ENCODE measurements at regions not wholly inside any gene's neighbourhood (a gene's known extent, or its start where the extent isn't known, plus 50 kb on each side); places are given as distances from the start of the nearest gene placed in this dataset.
"Not testable (repeated sequence)": the region's sequence is repeated elsewhere in the genome, so short reads cannot be mapped to it uniquely, and the experiment has no call there.

GRCh38 chr6:168380166-168380955 is 60.6 kb upstream of the SMOC2 start:
- H4K20me1 ChIP-seq (ENCODE audit: insufficient read depth, low read length); H4K91ac ChIP-seq (ENCODE audit: insufficient read depth, low read depth, low read length); H4K8ac ChIP-seq (ENCODE audit: low read depth in 2 of 2, low read length in 2 of 2); H2AK5ac ChIP-seq (ENCODE audit: low read depth, low read length); H2BK120ac ChIP-seq (ENCODE audit: low read depth, low read length); H2BK15ac ChIP-seq (ENCODE audit: low read depth, low read length); H3K9ac ChIP-seq (ENCODE audit: low read depth, low read length); H3K4me2 ChIP-seq (ENCODE audit: low read depth, low read length); DNase-seq; H2BK20ac ChIP-seq (ENCODE audit: low read depth, low read length); H3K56ac ChIP-seq (ENCODE audit: extremely low read depth, insufficient read depth, low read length); H2AFZ ChIP-seq (replicated peaks; ENCODE audit: low read length, poor library complexity); H3K9me1 ChIP-seq (ENCODE audit: insufficient read depth, low read length); H3K27ac ChIP-seq (ENCODE audit: insufficient read depth, low read length); dilution Hi-C loops (cut with HindIII; ENCODE audit: low sequenced_read_pairs, unreplicated experiment); in situ Hi-C loops (cut with MboI; ENCODE audit: low sequenced_read_pairs); CTCF ChIA-PET; H3K4ac ChIP-seq (ENCODE audit: low read depth, low read length); H3K36me3 ChIP-seq (ENCODE audit: control insufficient read depth, insufficient read depth, low read length); H2BK5ac ChIP-seq (ENCODE audit: low read depth, low read length, poor library complexity, severe bottlenecking); POLR2A ChIA-PET (ENCODE audit: unreplicated experiment); ATAC-seq (ENCODE audit: low read depth); H3K27me3 ChIP-seq (ENCODE audit: control insufficient read depth, insufficient read depth, low read length); H3K14ac ChIP-seq (replicated peaks; ENCODE audit: low read depth, low read length); H3K18ac ChIP-seq (ENCODE audit: low read depth, low read length); H3K23ac ChIP-seq (ENCODE audit: low read depth, low read length); intact Hi-C loops (cut with micrococcal nuclease); H4K5ac ChIP-seq (ENCODE audit: low read depth, low read length); H3K4me3 ChIP-seq (ENCODE audit: insufficient read depth, low read depth, low read length); H3K79me1 ChIP-seq (ENCODE audit: low read depth in 1 of 2, low read length in 2 of 2); H3K4me1 ChIP-seq (ENCODE audit: control insufficient read depth, insufficient read depth, low read length); BruUV-seq (replicated peaks); H2AK9ac ChIP-seq (replicated peaks; ENCODE audit: low read depth, low read length, poor library complexity): not testable (repeated sequence)
- WGBS, 2 experiments (ENCODE audit: extremely low coverage in 2 of 2, insufficient read length in 1 of 2) = 84% methylated on average over 9 of the region's 38 CpGs; no CpG with 5 or more reads in 1 of the 2 experiments
- H3K9me3 ChIP-seq (ENCODE audit: control insufficient read depth, insufficient read depth, low read length) = peaks cover 60% of the 10 kb centered on the region
